ENCODE measurements at regions not wholly inside any gene's neighbourhood (a gene's known extent, or its start where the extent isn't known, plus 50 kb on each side); places are given as distances from the start of the nearest gene placed in this dataset.

DNA sequence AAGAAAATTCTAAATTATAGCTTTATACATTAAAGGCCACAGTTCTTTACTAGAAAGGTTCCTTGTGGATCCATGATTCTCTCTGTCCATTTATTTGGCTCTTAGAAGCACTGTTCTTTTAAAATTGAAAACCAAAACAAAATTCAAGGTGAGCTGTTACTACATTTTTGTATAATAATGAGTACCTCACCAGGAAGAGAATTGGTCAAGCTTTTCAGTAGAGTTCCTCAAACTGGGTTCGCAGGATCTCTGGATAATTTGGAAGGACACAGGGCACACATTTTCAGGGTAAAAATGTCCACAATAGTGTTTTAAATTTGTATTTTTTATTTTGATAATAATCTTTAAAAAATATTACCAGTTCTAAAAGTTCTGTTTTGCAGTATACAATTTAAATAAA, 93.0 kb downstream of the PPP1R3A start:
- no peak for DNase-seq (ENCODE audit: low spot score)

DNA sequence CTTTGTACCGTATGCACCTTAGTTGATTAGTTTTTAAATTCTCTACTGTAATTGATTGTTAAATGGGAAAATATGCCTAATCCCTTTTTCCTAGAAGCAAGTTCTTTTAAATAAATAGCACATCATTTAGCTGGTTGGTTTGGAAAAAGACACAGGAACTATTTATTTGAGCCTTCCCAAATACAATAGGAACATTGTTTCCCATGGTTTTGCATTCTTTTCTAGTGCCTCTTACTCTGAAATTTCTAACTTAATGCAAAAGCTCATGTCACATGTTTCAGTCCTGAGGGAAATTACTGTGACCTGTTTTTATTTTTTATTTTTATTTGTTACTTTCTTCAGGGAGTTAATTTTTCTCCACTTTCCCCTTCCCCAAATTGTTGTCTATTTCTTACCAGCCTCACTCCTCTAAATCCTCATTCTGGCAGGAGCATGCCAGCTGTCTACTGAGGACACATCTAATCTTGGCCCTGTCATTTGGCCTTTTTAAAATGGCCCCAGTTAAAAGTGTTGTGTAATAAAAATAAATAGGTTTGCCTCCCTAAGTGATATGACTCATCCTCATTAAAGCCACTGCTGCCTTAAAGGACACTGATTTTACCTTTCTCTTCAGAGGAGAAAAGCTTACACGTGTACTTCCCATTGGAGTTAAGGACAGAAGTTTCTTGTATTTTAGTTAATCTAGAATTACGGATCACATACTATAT, 94.5 kb downstream of the PPP1R3A start:
- DNase-seq (ENCODE audit: low spot score) = no peak

DNA sequence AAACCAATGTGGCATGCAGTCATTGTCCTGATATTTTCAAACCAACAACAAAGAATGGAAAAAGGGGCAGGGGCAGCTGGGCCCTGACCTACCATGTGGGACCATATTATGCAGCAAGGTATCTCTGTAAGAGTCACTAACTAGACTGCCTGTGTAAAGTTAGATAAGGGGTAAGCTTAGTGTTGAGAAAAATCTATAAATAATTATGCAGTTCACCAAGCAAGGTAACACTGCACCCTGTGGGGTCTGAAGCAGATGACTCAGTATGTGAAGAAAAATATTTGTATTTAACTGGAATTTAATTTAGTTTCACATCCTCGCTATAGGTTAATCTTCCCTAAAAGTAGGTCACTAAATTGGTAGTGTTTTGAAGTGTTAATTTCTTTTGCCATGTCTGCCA, 99.3 kb downstream of the PPP1R3A start:
- DNase-seq (ENCODE audit: low spot score) = no peak

DNA sequence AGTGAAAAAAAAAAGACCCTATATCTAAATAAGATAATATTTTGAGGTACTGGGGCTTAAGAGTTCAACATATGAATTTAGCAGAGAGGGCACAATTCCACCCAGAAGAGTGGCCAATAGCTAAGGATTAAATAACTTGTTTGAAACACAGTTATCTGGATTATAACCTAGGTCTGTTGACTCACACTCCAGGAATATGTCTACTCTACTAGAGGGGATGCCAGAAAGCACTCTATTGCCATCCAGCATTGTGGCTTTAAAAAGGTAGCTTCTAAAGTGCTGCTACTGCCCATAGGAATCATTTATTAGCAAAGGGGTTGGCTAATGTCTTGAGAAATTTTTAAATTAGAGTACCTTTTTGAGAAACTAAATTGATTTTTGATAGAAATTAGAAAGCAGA, 102.2 kb downstream of the PPP1R3A start:
- DNase-seq (ENCODE audit: low spot score) = no peak

DNA sequence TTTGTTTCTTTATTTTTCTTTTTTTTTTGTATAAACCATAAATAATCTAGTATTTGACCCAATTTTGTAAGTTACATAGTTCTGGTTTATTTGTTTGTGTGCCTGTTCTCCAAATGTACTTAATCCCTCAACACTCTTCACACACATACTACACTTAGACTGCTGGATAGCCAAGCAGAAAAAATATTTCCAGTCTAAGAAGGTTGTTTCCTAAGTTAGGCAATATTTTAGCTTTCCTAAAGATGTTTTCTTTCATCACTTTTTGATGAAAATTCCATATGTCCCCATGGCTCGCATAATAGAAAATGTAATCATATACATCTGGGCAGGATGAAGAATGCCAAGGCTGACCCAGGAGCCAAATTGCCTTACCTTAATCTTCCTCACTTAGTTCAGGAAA, 105.3 kb downstream of the PPP1R3A start:
- DNase-seq (ENCODE audit: low spot score) = no peak

DNA sequence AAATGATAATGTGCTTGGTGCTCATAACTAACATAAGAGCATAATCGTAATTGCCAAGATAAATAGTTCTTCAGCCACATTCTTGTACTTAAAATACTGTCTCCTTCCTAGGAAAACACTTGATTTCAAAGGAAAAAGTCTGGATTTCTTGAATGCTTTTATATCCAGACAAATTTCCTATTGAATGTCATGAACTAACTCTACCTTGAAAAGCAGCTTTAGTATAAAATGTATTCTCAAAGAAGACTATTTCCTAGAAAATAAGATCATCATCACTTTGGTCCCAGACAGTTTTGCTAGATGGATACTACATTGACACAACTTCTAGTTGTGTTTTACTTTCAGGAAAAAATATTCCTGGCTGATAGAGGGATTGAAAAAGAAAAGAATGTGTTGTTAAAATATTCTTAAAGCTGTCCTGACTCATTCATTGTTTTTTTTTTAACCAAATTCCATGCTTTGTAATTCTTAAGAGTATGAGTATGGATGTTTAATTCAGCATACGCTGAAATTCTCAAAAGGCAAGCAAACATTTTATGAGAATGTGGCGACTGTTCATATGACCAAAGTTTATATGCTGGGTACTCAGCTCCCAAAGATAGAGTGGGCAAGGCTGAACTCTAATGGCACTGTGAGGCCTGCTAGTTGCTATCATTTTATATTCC, 106.1 kb downstream of the PPP1R3A start:
- DNase-seq (ENCODE audit: low spot score) = no peak

DNA sequence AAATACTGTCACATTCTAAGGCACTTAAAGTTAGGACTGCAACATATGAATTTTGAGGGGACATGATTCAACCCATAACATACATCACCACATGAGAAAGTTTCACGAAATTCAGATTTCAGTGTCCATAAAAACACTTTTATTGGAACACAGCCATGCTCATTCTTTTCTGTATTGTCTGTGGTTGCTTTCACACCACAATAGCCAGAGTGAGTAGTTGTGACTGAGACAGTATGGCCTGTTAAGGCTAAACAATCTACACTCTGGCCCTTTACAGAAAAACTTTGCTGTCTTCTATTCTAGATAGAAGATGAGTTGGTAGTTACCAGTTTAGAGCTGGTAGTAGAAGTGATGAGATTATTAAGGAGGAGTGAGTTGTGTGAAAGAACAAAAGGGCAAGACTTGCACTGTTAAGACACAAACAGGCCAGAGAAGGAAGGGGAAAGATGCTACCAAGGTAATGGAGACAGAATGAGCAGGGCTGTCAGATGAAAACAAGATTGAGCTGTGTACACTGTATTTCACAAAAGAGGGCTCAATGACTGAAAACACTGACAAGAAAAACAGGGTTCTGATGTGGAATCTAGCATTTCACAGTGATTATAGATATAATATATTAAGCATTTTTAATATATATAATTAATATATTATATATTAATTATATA, 108.6 kb downstream of the PPP1R3A start:
- DNase-seq (ENCODE audit: low spot score) = no peak

DNA sequence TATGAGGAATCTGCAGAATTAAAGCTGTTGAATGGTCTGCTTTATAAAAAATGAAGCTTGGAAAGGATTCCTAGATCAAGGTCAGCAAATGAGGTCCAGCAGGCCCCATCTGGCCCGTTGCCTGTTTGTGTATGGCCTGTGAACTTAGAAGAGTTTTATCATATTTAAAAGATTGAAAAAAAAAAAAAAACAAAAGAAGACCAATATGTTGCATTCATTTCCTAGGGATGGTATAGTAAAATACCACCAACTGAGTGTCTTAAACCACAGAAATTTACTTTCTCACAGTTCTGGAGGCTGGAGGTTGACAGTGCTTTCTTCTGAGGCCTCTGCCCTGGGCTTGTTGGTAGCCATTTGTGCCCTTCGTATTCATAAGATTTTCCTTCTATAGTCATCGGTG, 109.2 kb downstream of the PPP1R3A start:
- DNase-seq (ENCODE audit: low spot score) = no peak

DNA sequence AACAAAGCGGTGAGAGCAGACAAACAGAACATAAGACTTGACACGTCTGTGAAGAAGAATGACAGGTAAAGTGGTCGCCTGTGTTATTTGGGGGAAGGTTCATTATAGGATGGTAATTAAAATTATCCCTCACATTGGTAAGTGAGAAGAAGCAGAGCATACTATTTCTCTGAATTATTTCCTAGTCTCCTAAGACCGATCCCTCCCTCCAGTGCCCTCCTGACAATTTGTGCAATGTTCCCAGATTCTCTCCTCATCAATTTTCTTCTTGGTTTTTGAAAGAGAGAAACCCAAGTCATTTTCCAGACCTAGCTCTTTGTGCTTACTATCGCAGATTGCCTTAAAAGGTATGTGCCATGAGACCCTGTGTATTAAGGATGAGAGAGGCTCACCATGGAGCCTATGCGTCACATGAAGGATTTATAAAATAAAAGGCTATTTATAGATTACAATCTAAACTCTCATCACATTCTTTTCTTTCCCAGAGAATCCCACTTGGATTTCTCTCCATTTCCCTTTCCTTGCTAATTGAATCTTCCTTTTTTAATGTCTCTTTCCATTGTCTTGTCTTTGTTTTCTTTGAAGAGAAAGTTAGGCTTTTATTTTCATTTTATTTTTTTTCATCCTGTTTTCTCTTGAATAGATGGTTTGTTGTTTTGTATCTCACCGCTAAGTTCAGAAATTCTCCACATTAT, 112.0 kb downstream of the PPP1R3A start:
- DNase-seq (ENCODE audit: low spot score) = no peak

DNA sequence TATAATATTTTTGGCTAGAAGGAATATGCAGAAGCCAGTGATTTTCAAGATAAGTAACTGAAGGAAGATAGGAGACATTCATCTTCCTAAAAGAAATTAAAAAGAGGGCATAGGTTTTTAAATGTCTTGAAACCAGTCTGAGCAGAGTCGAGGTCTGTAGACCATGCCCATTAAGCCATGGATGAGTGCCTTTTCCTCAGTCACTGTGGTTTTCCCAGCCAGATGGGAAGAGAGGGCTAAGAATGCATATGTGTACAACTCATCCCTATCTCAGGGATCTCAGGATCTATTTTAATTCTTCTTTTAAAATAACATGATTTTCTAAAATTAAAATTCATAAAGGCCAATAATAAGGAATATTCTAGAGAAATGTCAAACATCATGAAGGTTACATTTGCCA, 112.8 kb downstream of the PPP1R3A start:
- no peak for DNase-seq (ENCODE audit: low spot score)

DNA sequence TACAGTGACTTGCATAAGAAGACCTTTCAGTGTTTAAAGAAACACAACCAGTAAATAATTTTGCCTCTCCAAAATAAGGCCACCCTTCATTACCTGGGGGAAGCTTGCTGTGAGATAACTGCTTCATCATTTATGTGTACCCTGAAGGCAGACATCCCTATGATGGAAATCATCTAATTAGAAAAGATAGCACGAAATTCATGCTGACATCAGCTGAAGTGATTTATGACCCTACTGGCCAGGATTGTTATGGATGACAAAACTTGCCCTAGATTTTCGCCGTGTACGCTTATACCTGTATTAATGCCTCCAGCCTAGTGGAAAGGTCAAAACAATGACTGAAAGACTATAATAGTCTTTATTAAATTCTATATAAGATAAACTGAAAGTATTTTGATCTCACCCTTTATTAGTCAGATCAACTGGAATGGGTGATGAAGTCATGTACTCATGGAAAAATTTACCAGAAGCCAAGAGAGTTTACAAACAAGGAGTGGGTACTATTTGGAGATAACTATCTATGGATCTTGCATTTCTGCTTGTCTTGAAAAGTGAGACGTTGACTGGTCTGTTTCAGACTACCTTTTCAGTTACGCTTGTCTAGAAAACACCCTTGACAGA, 114.2 kb downstream of the PPP1R3A start:
- no peak for DNase-seq (ENCODE audit: low spot score)

DNA sequence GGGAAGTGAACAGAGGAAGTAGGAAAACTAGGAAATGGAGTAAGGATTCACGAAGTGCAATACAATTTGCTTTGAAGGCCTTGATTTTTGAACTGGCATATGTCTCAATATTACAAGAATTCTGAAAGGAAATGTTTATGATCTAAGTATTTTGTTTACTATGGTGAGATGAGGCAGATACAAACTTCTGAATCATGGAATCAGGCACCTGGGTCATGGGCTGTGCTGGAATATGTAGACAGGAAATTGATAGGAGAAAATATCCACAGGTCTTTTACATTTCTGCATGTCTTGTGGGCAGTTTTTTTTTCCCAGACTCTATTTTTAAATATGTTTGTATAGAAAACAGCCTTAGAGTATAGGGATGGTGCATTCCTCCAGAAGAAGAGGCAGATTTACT, 117.1 kb downstream of the PPP1R3A start:
- DNase-seq (ENCODE audit: low spot score) = no peak

DNA sequence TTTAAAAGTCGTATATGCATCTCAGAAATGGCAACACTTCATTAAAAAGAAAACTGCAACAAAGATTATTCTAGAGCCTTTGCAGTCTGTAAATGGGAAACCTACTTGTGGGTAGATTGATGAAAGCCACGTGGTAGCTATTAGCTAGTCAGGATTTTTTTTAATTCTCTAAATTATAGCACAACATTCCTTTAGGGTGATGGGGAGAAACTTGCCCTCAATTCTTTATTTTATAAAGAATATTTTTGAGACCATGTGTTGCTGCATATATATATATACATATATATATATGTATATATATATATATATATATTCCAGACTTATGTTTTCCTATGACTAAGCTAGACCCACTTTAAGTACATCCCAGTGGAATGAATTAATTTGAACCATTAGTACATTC, 118.0 kb downstream of the PPP1R3A start:
- no peak for DNase-seq (ENCODE audit: low spot score)

DNA sequence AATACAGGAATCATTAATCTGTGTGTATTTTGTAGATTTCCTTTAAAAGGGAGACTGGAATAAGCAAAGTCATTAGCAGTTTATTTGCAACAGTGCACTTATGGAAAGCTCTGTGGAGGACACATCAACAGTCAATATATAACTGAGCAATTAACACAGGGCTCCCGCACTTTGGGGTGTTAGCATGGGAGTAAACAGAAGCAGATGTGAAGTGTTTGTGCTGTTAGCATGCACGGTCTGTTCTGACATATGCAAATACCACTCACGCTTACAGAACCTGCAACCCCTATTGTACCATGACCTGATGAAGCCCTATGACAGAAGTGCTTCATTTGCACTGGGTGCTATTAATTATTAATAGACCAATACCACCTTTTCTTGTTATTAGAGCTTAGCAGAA, 118.9 kb downstream of the PPP1R3A start:
- no peak for DNase-seq (ENCODE audit: low spot score)

DNA sequence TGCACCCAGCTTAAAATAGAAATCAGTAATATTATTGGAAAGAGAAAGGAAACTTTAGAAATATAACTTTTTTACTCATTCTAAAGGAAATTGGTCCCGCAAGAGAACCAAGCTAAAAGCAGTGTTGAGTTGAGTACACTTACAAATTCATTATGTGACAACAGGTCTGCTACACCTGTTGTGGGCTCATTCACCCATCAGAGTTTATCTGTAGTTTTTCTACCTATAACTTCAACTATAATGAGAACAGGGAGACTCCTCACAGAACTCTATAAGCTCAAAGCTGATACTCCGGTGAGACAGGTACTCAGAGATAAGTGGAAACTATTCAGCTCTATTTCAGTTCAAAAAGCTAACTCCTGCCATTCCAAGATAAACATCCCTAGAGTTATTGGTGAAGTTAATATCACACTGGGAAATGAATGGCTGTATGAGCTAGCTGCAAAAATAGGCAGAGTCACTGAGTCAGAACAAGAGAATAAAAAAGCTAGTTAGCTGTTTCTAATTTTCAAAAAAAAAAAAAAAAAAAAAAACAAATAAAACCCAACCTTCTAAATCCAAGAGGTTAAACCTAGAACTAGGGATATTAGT, 121.3 kb downstream of the PPP1R3A start:
- no peak for DNase-seq (ENCODE audit: low spot score)

DNA sequence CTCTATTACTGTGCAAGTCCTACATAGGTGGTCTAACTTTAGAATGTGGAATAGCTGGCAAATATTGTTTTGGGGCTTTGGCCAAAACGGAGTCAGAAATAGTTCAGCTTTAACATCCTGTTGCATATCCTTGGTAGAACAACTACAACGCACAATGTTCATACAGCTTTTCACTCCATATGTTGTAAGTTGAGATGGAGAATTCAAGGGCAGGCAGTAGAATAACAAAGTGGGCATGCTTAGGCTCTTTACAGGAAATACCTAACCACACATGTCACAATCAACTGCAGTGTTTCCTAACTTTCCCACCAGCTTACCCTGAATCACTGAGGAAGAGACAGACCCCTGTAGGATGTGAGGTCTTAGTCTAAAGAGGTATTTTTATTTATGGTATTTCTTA, 122.3 kb downstream of the PPP1R3A start:
- peak; percentile 10 for DNase-seq (ENCODE audit: low spot score)

DNA sequence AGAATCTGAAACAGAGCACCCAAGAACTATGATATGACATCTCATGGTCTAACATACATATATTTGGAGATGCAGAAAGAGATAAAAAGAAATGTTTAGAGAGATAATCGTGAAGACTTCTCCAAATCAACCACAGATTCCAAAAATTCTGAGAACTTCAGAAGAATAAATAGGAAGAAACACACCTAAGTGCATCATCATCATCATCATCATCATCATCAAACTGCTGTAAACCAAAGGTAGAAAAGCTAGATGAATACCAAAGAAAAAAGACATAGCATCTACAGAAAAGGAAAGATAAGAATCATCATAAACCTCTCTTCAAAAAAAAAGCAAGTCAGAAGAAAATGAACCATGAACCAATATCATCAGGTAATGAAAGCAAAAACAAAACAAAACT, 124.2 kb downstream of the PPP1R3A start:
- DNase-seq (ENCODE audit: low spot score) = no peak

DNA sequence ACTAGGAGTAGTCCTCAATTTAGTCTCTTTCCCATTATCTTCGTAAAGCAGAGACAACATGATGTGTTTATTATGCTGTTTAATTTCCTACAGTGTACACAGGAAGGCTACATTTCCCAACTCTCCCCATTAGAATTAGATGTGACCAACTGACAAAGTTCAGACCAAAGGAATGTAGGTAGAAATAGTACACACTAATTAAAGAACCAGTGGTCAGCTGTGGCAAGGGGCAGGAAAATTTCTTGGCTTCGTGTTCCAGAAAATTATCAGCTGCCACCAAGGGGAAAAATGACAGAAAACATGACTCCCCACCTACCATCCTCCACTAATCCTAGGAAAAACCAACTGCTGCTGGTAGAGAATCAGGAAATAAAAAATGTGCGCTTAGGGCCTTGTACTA, 125.6 kb downstream of the PPP1R3A start:
- DNase-seq (ENCODE audit: low spot score) = no peak

DNA sequence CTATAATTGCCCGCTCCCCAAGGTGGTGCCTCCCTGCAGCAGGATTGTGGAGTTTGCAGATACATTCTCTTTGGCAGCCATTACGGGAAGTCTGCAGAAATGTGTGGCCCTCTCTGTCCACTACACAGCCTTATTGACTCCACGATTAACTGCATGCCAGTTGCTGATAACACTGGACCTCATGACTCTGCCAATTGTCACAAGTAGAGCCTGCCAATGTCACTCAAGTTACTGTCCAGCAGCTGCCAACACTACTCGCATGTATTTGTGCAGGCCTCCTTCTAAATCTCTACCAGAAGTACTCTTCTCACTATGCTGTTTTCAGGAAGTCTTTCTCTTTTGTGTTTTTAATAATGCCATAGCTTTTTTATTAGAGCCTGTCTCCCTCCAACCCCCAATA, 128.8 kb downstream of the PPP1R3A start:
- no peak for DNase-seq (ENCODE audit: low spot score)

DNA sequence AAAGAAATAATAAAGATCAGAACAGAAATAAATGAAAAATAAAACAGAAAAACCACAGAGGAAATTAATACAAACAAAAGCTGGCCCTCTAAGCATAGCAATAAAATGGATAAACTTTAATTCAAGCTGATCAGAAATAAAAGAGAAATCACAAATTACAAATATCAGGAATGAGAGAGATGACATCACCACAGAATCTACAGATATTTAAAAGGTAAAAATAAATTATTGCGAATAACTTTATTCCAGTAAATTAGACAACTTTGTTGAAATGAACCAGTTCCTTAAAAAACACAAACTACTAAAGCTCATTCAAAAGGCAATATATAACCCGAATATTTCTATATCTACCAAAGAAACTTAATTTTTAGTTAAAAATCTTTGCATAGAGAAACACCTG, 131.7 kb downstream of the PPP1R3A start:
- DNase-seq (ENCODE audit: low spot score) = no peak

DNA sequence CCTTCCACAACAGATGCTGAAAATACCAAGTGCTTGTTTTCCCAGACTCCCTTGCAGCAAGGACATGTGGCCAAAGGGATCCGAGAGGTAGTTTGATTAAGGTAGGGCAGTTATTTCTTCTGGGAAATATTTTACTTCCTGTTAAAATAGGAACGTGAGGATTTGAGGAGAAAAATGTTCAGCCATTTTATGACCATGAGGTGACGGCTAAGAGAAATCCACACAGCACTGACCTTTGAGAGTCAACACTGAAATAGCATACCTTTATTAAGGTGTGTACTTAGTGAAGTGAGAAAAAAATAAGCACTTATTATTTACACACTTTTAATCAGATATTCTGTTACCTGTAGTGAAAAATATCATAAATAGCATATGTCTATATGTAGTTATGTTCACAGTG, 133.9 kb downstream of the PPP1R3A start:
- no peak for DNase-seq (ENCODE audit: low spot score)

DNA sequence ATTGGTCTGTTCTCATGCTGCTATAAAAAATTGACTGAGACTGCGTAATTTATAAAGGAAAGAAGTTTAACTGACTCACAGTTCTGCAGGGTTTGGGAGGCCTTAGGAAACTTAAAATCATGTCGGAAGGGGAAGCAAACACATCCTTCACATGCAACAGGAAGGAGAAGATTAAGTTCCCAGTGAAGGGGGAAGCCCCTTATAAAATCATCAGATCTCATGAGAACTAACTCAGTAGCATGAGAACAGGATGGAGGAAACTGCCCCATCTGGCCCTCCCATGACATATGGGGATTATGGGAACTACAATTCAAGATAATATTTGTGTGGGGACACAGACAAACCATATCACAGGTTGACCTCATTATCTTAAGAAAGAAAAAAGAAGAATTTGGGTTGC, 134.5 kb downstream of the PPP1R3A start:
- no peak for DNase-seq (ENCODE audit: low spot score)

All from hepatic stellate cell (primary cell).